Suprapubic skin (tissue), 4 donors: ENCODE measurements at regions not wholly inside any gene's neighbourhood (a gene's known extent, or its start where the extent isn't known, plus 50 kb on each side); places are given as distances from the start of the nearest gene placed in this dataset.

Source experiments
- DNase-seq, 2 donors: peaks; one replicate each; pipeline ENCODE4 v3.0.0-alpha.2; 2019; ENCODE audit warnings: low spot score in 2 of 2
- H3K27ac ChIP-seq: fragments of 200-600 bp; sonication (generic); one replicate; pipeline ENCODE4 v1.5.1; 2019
- H3K27me3 ChIP-seq: fragments of 200-600 bp; sonication (generic); one replicate; pipeline ENCODE4 v1.5.1; 2019
- H3K36me3 ChIP-seq: fragments of 200-600 bp; sonication (generic); one replicate; pipeline ENCODE4 v1.5.1; 2019
- H3K4me1 ChIP-seq: fragments of 200-600 bp; sonication (generic); one replicate; pipeline ENCODE4 v1.5.1; 2019
- H3K4me3 ChIP-seq: fragments of 200-600 bp; sonication (generic); one replicate; pipeline ENCODE4 v1.5.1; 2019; ENCODE audit warnings: mild to moderate bottlenecking
- H3K9me3 ChIP-seq: fragments of 200-600 bp; sonication (generic); one replicate; pipeline ENCODE4 v1.5.1; 2019
- EP300 ChIP-seq: sonication (generic); formaldehyde crosslinking; IDR thresholded peaks from one replicate; pipeline ENCODE4 v1.6.1; 2017; ENCODE audit warnings: antibody characterized with exemption
- POLR2A ChIP-seq, 2 donors: fragments of 450-650 bp; IDR thresholded peaks; one replicate each; pipeline ENCODE4 v1.6.1; 2017; ENCODE audit warnings: antibody characterized with exemption in 2 of 2, mild to moderate bottlenecking in 2 of 2, moderate library complexity in 2 of 2
- POLR2AphosphoS5 ChIP-seq, 3 donors: sonication (generic); formaldehyde crosslinking; IDR thresholded peaks; one replicate each; pipeline ENCODE4 v1.6.1; 2017; ENCODE audit warnings: antibody characterized with exemption in 3 of 3
- WGBS: methylation state at CpG from one replicate; pipeline ENCODE4 v1.1.5; 2018; 5-methylcytosine and 5-hydroxymethylcytosine counted together
- TF ChIP-seq, protein P1 (sequence below), 2 donors: fragments of 200-600 bp in 1 of 2; fragments of 450-650 bp in 1 of 2; sonication (generic) in 1 of 2; IDR thresholded peaks; one replicate each; pipeline ENCODE4 v1.5.1; 2016 to 2019; ENCODE audit warnings: antibody characterized with exemption in 2 of 2, mild to moderate bottlenecking in 1 of 2, moderate library complexity in 1 of 2

- TF ChIP-seq EP300: peak; percentile 92
- TF ChIP-seq POLR2AphosphoS5 (IDR thresholded peaks at IDR 0.05): peak in 2 of 3 donors; percentile 49 to 69
- no peak for TF ChIP-seq POLR2A (IDR thresholded peaks at IDR 0.05)
- peak; percentile 87 to 90 for DNase-seq
- Histone ChIP-seq H3K9me3 (no peaks in the 10 kb centered on the region), H3K36me3 (no peaks in the 10 kb centered on the region), H3K4me3 (no peak overlapping the region), H3K27ac (peak overlapping the region; percentile 82), H3K4me1 (peaks cover 29% of the 10 kb centered on the region), H3K27me3 (no peaks in the 10 kb centered on the region)
- WGBS: 25% methylated on average over 6 of the region's 6 CpGs
Observed at GRCh38 chr5:67693956-67694809, 497.6 kb upstream of the CD180 start.

DNA sequence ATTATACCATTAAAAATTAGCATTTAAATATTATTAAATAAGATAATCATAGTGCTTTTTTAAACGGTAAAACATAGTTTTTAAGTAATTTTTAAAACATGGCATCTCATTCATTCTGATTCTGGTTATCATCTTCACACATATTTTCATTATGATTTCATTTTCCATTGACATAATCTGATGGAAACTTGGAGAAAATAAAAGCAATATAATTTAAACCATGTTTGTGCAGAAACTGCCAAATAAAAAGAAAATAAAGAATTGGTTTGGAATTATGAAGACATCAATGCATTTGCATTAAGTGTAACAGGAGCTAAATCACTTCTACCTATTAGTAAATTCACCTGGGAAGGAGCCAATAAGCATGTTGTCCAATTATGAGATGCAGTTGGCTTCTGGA, 490.1 kb upstream of the CD180 start:
- 57% methylated on average over 1 of the region's 1 CpG for WGBS

DNA sequence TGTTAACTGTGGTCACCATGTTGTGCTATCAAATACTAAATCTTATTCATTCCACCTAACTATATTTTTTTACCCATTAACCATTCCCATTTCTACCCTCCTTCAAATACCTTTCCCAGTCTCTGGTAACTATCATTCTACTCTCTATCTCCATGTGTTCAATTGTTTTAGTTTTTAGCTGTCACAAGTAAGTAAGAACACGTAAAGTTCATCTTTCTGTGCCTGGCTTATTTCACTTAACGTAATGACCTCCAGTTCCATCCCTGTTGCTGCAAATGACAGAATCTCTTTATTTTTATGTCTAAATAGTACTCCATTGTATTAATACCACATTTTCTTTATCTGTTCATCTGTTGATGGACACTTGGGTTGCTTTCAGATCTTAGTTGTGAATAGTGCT, 485.1 kb upstream of the CD180 start:
- Histone ChIP-seq H3K9me3 (no peaks in the 10 kb centered on the region), H3K4me3 (no peak overlapping the region), H3K27ac (no peak overlapping the region), H3K27me3 (no peaks in the 10 kb centered on the region), H3K36me3 (no peaks in the 10 kb centered on the region), H3K4me1 (peaks cover 7% of the 10 kb centered on the region)
- TF ChIP-seq POLR2A (IDR thresholded peaks at IDR 0.05): no peak
- no peak for TF ChIP-seq POLR2AphosphoS5 (IDR thresholded peaks at IDR 0.05)
- TF ChIP-seq, protein P1, sequence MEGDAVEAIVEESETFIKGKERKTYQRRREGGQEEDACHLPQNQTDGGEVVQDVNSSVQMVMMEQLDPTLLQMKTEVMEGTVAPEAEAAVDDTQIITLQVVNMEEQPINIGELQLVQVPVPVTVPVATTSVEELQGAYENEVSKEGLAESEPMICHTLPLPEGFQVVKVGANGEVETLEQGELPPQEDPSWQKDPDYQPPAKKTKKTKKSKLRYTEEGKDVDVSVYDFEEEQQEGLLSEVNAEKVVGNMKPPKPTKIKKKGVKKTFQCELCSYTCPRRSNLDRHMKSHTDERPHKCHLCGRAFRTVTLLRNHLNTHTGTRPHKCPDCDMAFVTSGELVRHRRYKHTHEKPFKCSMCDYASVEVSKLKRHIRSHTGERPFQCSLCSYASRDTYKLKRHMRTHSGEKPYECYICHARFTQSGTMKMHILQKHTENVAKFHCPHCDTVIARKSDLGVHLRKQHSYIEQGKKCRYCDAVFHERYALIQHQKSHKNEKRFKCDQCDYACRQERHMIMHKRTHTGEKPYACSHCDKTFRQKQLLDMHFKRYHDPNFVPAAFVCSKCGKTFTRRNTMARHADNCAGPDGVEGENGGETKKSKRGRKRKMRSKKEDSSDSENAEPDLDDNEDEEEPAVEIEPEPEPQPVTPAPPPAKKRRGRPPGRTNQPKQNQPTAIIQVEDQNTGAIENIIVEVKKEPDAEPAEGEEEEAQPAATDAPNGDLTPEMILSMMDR (IDR thresholded peaks at IDR 0.05): no peak
- no peak for TF ChIP-seq EP300
- 95% methylated on average over 2 of the region's 2 CpGs for WGBS
- no peak for DNase-seq

More for the DNA sequence above, 490.1 kb upstream of the CD180 start:
- TF ChIP-seq POLR2AphosphoS5 (IDR thresholded peaks at IDR 0.05) (no peak), POLR2A (IDR thresholded peaks at IDR 0.05) (no peak), EP300 (no peak)
- TF ChIP-seq, protein P1 (IDR thresholded peaks at IDR 0.05): no peak
- no peak for DNase-seq
- Histone ChIP-seq H3K27ac (no peak overlapping the region), H3K9me3 (no peaks in the 10 kb centered on the region), H3K4me1 (no peaks in the 10 kb centered on the region), H3K4me3 (no peak overlapping the region), H3K27me3 (no peaks in the 10 kb centered on the region), H3K36me3 (no peaks in the 10 kb centered on the region)

- Histone ChIP-seq H3K27me3 (no peaks in the 10 kb centered on the region), H3K9me3 (no peaks in the 10 kb centered on the region), H3K4me1 (peaks cover 7% of the 10 kb centered on the region), H3K27ac (peak overlapping the region; percentile 21), H3K36me3 (no peaks in the 10 kb centered on the region), H3K4me3 (no peak overlapping the region)
- TF ChIP-seq EP300 (no peak), POLR2AphosphoS5 (IDR thresholded peaks at IDR 0.05) (no peak), POLR2A (IDR thresholded peaks at IDR 0.05) (no peak)
- DNase-seq: no peak
Observed at GRCh38 chr5:67680099-67680498, 483.5 kb upstream of the CD180 start.

DNA sequence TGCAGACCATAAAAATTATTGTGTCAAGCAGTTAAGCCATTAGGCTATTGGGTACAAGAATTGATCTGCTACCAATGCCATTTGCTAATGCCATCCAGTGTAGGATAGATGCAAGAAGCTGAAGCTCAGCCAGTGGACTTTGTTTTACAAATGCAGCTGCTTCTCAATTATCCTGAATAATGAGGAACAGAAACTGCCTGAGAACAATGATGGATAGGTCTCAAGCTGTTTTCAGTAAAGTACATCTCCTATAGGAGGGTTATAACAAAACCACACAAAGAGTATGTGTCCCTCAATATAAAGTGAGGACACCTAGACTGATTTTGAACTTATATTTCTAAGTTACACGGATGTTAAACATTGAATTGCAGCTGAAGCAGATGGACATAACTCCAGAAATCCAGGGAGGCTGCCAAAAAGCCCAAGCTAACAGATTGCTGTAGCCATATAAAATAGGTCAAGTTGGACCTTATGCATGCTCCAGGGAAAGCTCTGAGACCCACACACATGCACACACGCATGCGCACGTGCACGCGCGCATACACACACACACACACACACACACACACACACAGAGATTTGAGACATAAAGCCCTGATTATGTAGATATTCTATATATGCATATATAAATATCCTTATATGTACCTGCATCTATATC, 482.7 kb upstream of the CD180 start:
- DNase-seq: no peak
- Histone ChIP-seq H3K27me3 (no peaks in the 10 kb centered on the region), H3K4me3 (no peak overlapping the region), H3K27ac (no peak overlapping the region), H3K9me3 (no peaks in the 10 kb centered on the region), H3K36me3 (no peaks in the 10 kb centered on the region), H3K4me1 (peaks cover 7% of the 10 kb centered on the region)
- 63% methylated on average over 7 of the region's 7 CpGs for WGBS
- TF ChIP-seq, protein P1 (IDR thresholded peaks at IDR 0.05): no peak
- no peak for TF ChIP-seq POLR2AphosphoS5 (IDR thresholded peaks at IDR 0.05)
- no peak for TF ChIP-seq POLR2A (IDR thresholded peaks at IDR 0.05)
- TF ChIP-seq EP300: no peak

DNA sequence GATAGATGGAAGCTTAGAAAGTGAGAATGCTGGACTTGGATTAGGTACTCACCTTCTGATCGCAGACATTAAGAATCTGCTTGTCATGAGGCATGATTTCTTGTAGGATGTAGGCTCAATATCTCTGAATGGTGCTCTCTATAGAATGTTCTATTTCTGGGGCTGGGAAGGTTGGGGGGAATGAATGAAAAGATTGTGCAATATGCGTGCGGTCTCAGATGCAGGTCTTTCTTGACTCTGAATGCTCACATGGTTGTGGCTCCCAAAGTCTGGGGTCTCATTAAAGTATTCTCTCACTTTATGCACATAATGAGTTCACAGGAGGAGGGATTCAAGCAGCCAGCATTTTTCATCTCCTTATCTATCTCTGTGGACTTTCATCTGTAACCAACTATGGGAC, 482.0 kb upstream of the CD180 start:
- Histone ChIP-seq H3K4me1 (peaks cover 7% of the 10 kb centered on the region), H3K27me3 (no peaks in the 10 kb centered on the region), H3K4me3 (no peak overlapping the region), H3K9me3 (no peaks in the 10 kb centered on the region), H3K36me3 (no peaks in the 10 kb centered on the region), H3K27ac (no peak overlapping the region)
- WGBS: 83% methylated on average over 3 of the region's 3 CpGs
- no peak for DNase-seq
- no peak for TF ChIP-seq POLR2AphosphoS5 (IDR thresholded peaks at IDR 0.05)
- no peak for TF ChIP-seq EP300
- TF ChIP-seq, protein P1 (IDR thresholded peaks at IDR 0.05): no peak
- TF ChIP-seq POLR2A (IDR thresholded peaks at IDR 0.05): no peak
